Activated CD4-positive, alpha-beta T cell treated with anti-CD3 and anti-CD28 coated beads, Interleukin-2, amount 10 ng/mL, durations not matched to agents 24 days and 14 days (primary cell): ENCODE measurements at regions not wholly inside any gene's neighbourhood (a gene's known extent, or its start where the extent isn't known, plus 50 kb on each side); places are given as distances from the start of the nearest gene placed in this dataset.
"Not testable (repeated sequence)": the region's sequence is repeated elsewhere in the genome, so short reads cannot be mapped to it uniquely, and the experiment has no call there.

Experiments used
- DNase-seq: peaks from one replicate; pipeline ENCODE4 v3.0.0; 2022
- H3K27ac Mint-ChIP-seq: one replicate; pipeline ENCODE4 v1.8.0; 2022; ENCODE audit warnings: mild to moderate bottlenecking, mixed read lengths
- H3K27me3 Mint-ChIP-seq: one replicate; pipeline ENCODE4 v1.8.0; 2022; ENCODE audit warnings: mixed read lengths
- H3K36me3 Mint-ChIP-seq: one replicate; pipeline ENCODE4 v1.8.0; 2022; ENCODE audit warnings: low read depth, mild to moderate bottlenecking, mixed read lengths
- H3K4me1 Mint-ChIP-seq: one replicate; pipeline ENCODE4 v1.8.0; 2021; ENCODE audit warnings: mixed read lengths
- H3K4me3 Mint-ChIP-seq: one replicate; pipeline ENCODE4 v1.8.0; 2022; ENCODE audit warnings: mild to moderate bottlenecking, moderate library complexity, mixed read lengths
- H3K9me3 Mint-ChIP-seq: one replicate; pipeline ENCODE4 v1.8.0; 2021; ENCODE audit warnings: mixed read lengths
- intact Hi-C: fragments of 100-400 bp; cut with micrococcal nuclease; formaldehyde crosslinking; loops from one replicate; pipeline ENCODE4 v1.15.1; 2023

GRCh38 chr2:4900861-4901770, 791.1 kb upstream of the SOX11 start:
- Mint-ChIP-seq H3K4me1 (no peaks in the 10 kb centered on the region), H3K4me3 (no peak overlapping the region), H3K36me3 (no peaks in the 10 kb centered on the region), H3K27me3 (no peaks in the 10 kb centered on the region), H3K27ac (no peak overlapping the region), H3K9me3 (peaks cover 3% of the 10 kb centered on the region)
- DNase-seq, result no peak
- intact Hi-C loops, result no loop called here

GRCh38 chr2:4903656-4904348, 788.4 kb upstream of the SOX11 start:
- intact Hi-C loops, result no loop called here
- no peaks in the 10 kb centered on the region for H3K4me1 Mint-ChIP-seq
- no peak for DNase-seq
- H3K4me3 Mint-ChIP-seq, result no peak overlapping the region
- H3K27me3 Mint-ChIP-seq, result no peaks in the 10 kb centered on the region
- no peaks in the 10 kb centered on the region for H3K9me3 Mint-ChIP-seq
- no peaks in the 10 kb centered on the region for H3K36me3 Mint-ChIP-seq
- no peak overlapping the region for H3K27ac Mint-ChIP-seq

GRCh38 chr2:4908461-4908860, 783.7 kb upstream of the SOX11 start:
- no peak for DNase-seq
- Mint-ChIP-seq H3K27ac (no peak overlapping the region), H3K4me3 (no peak overlapping the region), H3K9me3 (peaks cover 3% of the 10 kb centered on the region), H3K27me3 (no peaks in the 10 kb centered on the region), H3K4me1 (no peaks in the 10 kb centered on the region), H3K36me3 (no peaks in the 10 kb centered on the region)
- intact Hi-C loops, result no loop called here

- intact Hi-C loops, result no loop called here
- Mint-ChIP-seq H3K27me3 (no peaks in the 10 kb centered on the region), H3K9me3 (peaks cover 3% of the 10 kb centered on the region), H3K4me3 (no peak overlapping the region), H3K36me3 (no peaks in the 10 kb centered on the region), H3K27ac (no peak overlapping the region), H3K4me1 (no peaks in the 10 kb centered on the region)
- DNase-seq, result no peak
Measured at GRCh38 chr2:4909346-4910009, 782.7 kb upstream of the SOX11 start.

GRCh38 chr2:4914036-4914435, 778.1 kb upstream of the SOX11 start:
- no peaks in the 10 kb centered on the region for H3K36me3 Mint-ChIP-seq
- H3K9me3 Mint-ChIP-seq, result peaks cover 3% of the 10 kb centered on the region
- no peak overlapping the region for H3K4me3 Mint-ChIP-seq
- intact Hi-C loops, result no loop called here
- no peak for DNase-seq
- H3K27me3 Mint-ChIP-seq, result no peaks in the 10 kb centered on the region
- H3K27ac Mint-ChIP-seq, result no peak overlapping the region
- no peaks in the 10 kb centered on the region for H3K4me1 Mint-ChIP-seq

- H3K27me3 Mint-ChIP-seq, result no peaks in the 10 kb centered on the region
- H3K36me3 Mint-ChIP-seq, result no peaks in the 10 kb centered on the region
- DNase-seq, result no peak
- H3K9me3 Mint-ChIP-seq, result peaks cover 3% of the 10 kb centered on the region
- H3K4me3 Mint-ChIP-seq, result no peak overlapping the region
- intact Hi-C loops, result no loop called here
- H3K4me1 Mint-ChIP-seq, result no peaks in the 10 kb centered on the region
- H3K27ac Mint-ChIP-seq, result no peak overlapping the region
Measured at GRCh38 chr2:4914551-4914950, 777.6 kb upstream of the SOX11 start.

GRCh38 chr2:4915357-4915756, 776.8 kb upstream of the SOX11 start:
- DNase-seq, result no peak
- no peak overlapping the region for H3K27ac Mint-ChIP-seq
- H3K36me3 Mint-ChIP-seq, result no peaks in the 10 kb centered on the region
- intact Hi-C loops, result no loop called here
- no peaks in the 10 kb centered on the region for H3K4me1 Mint-ChIP-seq
- H3K4me3 Mint-ChIP-seq, result no peak overlapping the region
- H3K27me3 Mint-ChIP-seq, result no peaks in the 10 kb centered on the region
- peaks cover 3% of the 10 kb centered on the region for H3K9me3 Mint-ChIP-seq

- no peak for DNase-seq
- H3K4me3 Mint-ChIP-seq, result no peak overlapping the region
Measured at GRCh38 chr2:4916094-4916493, 776.1 kb upstream of the SOX11 start.

GRCh38 chr2:4930704-4931103, 761.5 kb upstream of the SOX11 start:
- no peak for DNase-seq
- peaks cover 5% of the 10 kb centered on the region for H3K9me3 Mint-ChIP-seq
- no peak overlapping the region for H3K27ac Mint-ChIP-seq
- intact Hi-C loops, result no loop called here
- no peaks in the 10 kb centered on the region for H3K36me3 Mint-ChIP-seq
- no peaks in the 10 kb centered on the region for H3K4me1 Mint-ChIP-seq
- no peaks in the 10 kb centered on the region for H3K27me3 Mint-ChIP-seq
- no peak overlapping the region for H3K4me3 Mint-ChIP-seq

More at GRCh38 chr2:4916094-4916493, 776.1 kb upstream of the SOX11 start:
- H3K27ac Mint-ChIP-seq, result no peak overlapping the region
- H3K27me3 Mint-ChIP-seq, result no peaks in the 10 kb centered on the region
- H3K9me3 Mint-ChIP-seq, result peaks cover 3% of the 10 kb centered on the region
- intact Hi-C loops, result no loop called here
- no peaks in the 10 kb centered on the region for H3K36me3 Mint-ChIP-seq
- H3K4me1 Mint-ChIP-seq, result no peaks in the 10 kb centered on the region

- Mint-ChIP-seq H3K4me3 (no peak overlapping the region), H3K36me3 (no peaks in the 10 kb centered on the region), H3K27me3 (no peaks in the 10 kb centered on the region), H3K9me3 (peaks cover 5% of the 10 kb centered on the region), H3K4me1 (no peaks in the 10 kb centered on the region), H3K27ac (no peak overlapping the region)
- intact Hi-C loops, result no loop called here
- no peak for DNase-seq
Measured at GRCh38 chr2:4931721-4932365, 760.3 kb upstream of the SOX11 start.

- intact Hi-C loops, DNase-seq, H3K9me3 Mint-ChIP-seq, H3K36me3 Mint-ChIP-seq, H3K27ac Mint-ChIP-seq, H3K4me3 Mint-ChIP-seq, H3K4me1 Mint-ChIP-seq, H3K27me3 Mint-ChIP-seq: not testable (repeated sequence)
Measured at GRCh38 chr2:4935291-4935690, 756.9 kb upstream of the SOX11 start.

GRCh38 chr2:4937550-4937949, 754.6 kb upstream of the SOX11 start:
- Mint-ChIP-seq H3K9me3 (peaks cover 3% of the 10 kb centered on the region), H3K36me3 (no peaks in the 10 kb centered on the region)

GRCh38 chr2:4938206-4938605, 754.0 kb upstream of the SOX11 start:
- no peaks in the 10 kb centered on the region for H3K27me3 Mint-ChIP-seq
- H3K4me3 Mint-ChIP-seq, result no peak overlapping the region
- intact Hi-C loops, result no loop called here

More at GRCh38 chr2:4937550-4937949, 754.6 kb upstream of the SOX11 start:
- H3K4me3 Mint-ChIP-seq, result no peak overlapping the region
- no peak overlapping the region for H3K27ac Mint-ChIP-seq
- intact Hi-C loops, result no loop called here
- no peaks in the 10 kb centered on the region for H3K4me1 Mint-ChIP-seq
- H3K27me3 Mint-ChIP-seq, result no peaks in the 10 kb centered on the region
- DNase-seq, result no peak

GRCh38 chr2:4942441-4942840, 749.7 kb upstream of the SOX11 start:
- Mint-ChIP-seq H3K27ac (no peak overlapping the region), H3K9me3 (peaks cover 3% of the 10 kb centered on the region), H3K4me3 (no peak overlapping the region), H3K36me3 (no peaks in the 10 kb centered on the region), H3K4me1 (no peaks in the 10 kb centered on the region), H3K27me3 (no peaks in the 10 kb centered on the region)
- intact Hi-C loops, result no loop called here
- DNase-seq, result no peak

More at GRCh38 chr2:4938206-4938605, 754.0 kb upstream of the SOX11 start:
- Mint-ChIP-seq H3K9me3 (peaks cover 3% of the 10 kb centered on the region), H3K36me3 (no peaks in the 10 kb centered on the region), H3K27ac (no peak overlapping the region), H3K4me1 (no peaks in the 10 kb centered on the region)
- no peak for DNase-seq
